ENCODE measurements at regions not wholly inside any gene's neighbourhood (a gene's known extent, or its start where the extent isn't known, plus 50 kb on each side); places are given as distances from the start of the nearest gene placed in this dataset.

DNA sequence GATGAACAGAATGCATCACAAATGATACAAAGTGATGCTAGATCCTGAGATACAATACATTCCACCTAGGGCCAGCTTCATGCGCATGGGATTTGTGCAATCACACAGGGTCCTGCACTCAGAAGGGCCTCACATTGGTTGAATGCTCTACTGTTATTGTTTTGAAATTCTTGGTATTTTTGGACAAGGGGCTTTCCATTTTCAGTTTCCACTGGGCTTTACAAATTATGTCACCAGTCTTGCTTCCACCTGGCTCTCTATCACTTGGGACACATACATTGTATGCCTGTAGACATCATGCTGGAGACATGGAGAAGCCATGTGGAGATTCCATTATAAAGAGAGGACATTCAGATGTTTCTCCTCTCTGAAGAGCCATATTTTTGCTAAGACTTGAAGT is 155.8 kb downstream of the NAA11 start:
- DNase-seq: no peak
- no peak overlapping the region for H3K4me3 ChIP-seq
- TF ChIP-seq, protein P1, sequence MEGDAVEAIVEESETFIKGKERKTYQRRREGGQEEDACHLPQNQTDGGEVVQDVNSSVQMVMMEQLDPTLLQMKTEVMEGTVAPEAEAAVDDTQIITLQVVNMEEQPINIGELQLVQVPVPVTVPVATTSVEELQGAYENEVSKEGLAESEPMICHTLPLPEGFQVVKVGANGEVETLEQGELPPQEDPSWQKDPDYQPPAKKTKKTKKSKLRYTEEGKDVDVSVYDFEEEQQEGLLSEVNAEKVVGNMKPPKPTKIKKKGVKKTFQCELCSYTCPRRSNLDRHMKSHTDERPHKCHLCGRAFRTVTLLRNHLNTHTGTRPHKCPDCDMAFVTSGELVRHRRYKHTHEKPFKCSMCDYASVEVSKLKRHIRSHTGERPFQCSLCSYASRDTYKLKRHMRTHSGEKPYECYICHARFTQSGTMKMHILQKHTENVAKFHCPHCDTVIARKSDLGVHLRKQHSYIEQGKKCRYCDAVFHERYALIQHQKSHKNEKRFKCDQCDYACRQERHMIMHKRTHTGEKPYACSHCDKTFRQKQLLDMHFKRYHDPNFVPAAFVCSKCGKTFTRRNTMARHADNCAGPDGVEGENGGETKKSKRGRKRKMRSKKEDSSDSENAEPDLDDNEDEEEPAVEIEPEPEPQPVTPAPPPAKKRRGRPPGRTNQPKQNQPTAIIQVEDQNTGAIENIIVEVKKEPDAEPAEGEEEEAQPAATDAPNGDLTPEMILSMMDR (IDR thresholded peaks at IDR 0.05; ENCODE audit: control extremely low read depth, extremely low read depth): no peak

DNA sequence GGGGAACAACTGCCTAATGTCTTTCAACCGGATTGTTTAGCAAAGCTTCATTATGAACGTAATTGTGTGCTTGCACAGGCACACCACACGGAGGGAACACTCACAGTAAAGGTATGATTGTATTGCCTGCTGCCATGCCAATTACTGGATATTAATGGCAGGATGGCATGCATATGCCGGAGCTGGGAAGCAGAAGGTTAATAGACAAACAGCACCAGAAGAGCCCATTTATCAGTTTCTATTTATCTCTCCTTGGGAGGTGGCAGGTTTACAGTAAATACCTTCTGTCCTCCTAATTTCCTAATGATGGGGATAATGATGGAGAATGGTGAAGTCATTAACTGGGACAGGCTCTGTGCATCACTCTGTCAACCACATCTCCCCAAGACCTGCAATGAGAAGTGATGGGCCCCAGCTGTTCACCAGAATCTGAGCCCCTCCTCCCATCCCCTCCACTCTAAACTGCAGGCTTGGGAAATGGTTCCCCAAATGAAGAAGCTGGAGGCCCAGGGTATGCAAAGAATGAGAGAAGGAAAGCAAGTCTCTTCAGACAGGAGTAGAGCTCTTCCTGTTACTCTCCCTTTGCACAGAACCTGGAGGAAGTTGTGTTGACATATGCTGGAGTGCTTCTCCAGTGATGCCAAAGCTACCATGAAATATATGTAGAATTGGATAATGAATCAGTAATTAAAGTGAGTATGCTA is 160.8 kb downstream of the NAA11 start:
- Histone ChIP-seq H3K27me3 (ENCODE audit: control insufficient read depth in 3 of 3, insufficient read depth in 3 of 3, low read length in 2 of 3) (no peaks in the 10 kb centered on the region), H3K36me3 (ENCODE audit: control insufficient read depth in 4 of 4, insufficient read depth in 4 of 4, low read length in 4 of 4) (no peaks in the 10 kb centered on the region), H3K9me3 (ENCODE audit: control insufficient read depth in 4 of 4, insufficient read depth in 3 of 4, low read length in 3 of 4) (no peaks in the 10 kb centered on the region), H3K9ac (ENCODE audit: insufficient read depth in 1 of 2, low read length in 2 of 2) (no peak overlapping the region), H3K27ac (ENCODE audit: low read depth in 1 of 2, low read length in 1 of 2) (no peak overlapping the region), H3K4me3 (no peak overlapping the region), H3K4me1 (ENCODE audit: control insufficient read depth in 5 of 5, insufficient read depth in 5 of 5, low read length in 5 of 5) (no peaks in the 10 kb centered on the region)
- TF ChIP-seq, protein P1 (IDR thresholded peaks at IDR 0.05; ENCODE audit: control extremely low read depth, extremely low read depth): no peak
- 58 to 75% methylated on average over 4 of the region's 4 CpGs for WGBS, 2 donors
- ATAC-seq (ENCODE audit: insufficient read depth, low FRiP score) (no peak), DNase-seq (no peak)

More for the DNA sequence above, 155.8 kb downstream of the NAA11 start:
- Histone ChIP-seq H3K9ac (ENCODE audit: insufficient read depth in 1 of 2, low read length in 2 of 2) (no peak overlapping the region), H3K4me1 (ENCODE audit: control insufficient read depth in 5 of 5, insufficient read depth in 5 of 5, low read length in 5 of 5) (peaks cover 0 to 15% (median 0%) of the 10 kb centered on the region in 5 donors), H3K9me3 (ENCODE audit: control insufficient read depth in 4 of 4, insufficient read depth in 3 of 4, low read length in 3 of 4) (no peaks in the 10 kb centered on the region), H3K36me3 (ENCODE audit: control insufficient read depth in 4 of 4, insufficient read depth in 4 of 4, low read length in 4 of 4) (no peaks in the 10 kb centered on the region), H3K27ac (ENCODE audit: low read depth in 1 of 2, low read length in 1 of 2) (no peak overlapping the region), H3K27me3 (ENCODE audit: control insufficient read depth in 3 of 3, insufficient read depth in 3 of 3, low read length in 2 of 3) (no peaks in the 10 kb centered on the region)
- no peak for ATAC-seq (ENCODE audit: insufficient read depth, low FRiP score)
- 93 to 97% methylated on average over 1 of the region's 1 CpG for WGBS, 2 donors

DNA sequence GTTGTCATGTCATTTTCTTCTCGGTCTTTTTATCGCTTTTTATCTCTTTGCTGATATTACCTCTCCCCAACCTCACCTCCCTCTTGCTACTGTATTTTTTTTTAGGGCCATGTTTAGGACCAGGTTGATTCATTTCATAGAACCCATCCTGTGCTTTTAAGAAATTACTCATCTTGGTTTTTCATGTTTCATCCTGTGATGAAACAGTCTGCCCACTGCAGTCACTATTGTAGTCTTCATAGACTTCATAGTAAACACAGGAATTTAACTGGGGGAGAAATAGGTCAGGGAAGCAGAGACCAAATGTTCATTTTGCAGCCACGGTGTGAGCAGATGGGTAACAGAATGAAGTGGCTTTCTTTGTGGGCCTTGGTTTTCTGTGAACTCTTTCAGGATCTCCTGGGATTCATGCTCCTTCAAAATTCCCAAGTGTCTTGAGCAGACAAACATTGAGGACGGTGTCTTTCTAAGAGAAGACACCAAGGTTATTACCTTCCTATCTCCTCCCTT is 161.8 kb downstream of the NAA11 start:
- H3K27me3 ChIP-seq (ENCODE audit: control insufficient read depth in 3 of 3, insufficient read depth in 3 of 3, low read length in 2 of 3): no peaks in the 10 kb centered on the region

More for the DNA sequence above, 161.8 kb downstream of the NAA11 start:
- TF ChIP-seq, protein P1 (IDR thresholded peaks at IDR 0.05; ENCODE audit: control extremely low read depth, extremely low read depth): no peak
- ATAC-seq (ENCODE audit: insufficient read depth, low FRiP score) (no peak), DNase-seq (no peak)
- Histone ChIP-seq H3K27ac (ENCODE audit: low read depth in 1 of 2, low read length in 1 of 2) (no peak overlapping the region), H3K4me1 (ENCODE audit: control insufficient read depth in 5 of 5, insufficient read depth in 5 of 5, low read length in 5 of 5) (no peaks in the 10 kb centered on the region), H3K9me3 (ENCODE audit: control insufficient read depth in 4 of 4, insufficient read depth in 3 of 4, low read length in 3 of 4) (no peaks in the 10 kb centered on the region), H3K36me3 (ENCODE audit: control insufficient read depth in 4 of 4, insufficient read depth in 4 of 4, low read length in 4 of 4) (no peaks in the 10 kb centered on the region), H3K4me3 (no peak overlapping the region), H3K9ac (ENCODE audit: insufficient read depth in 1 of 2, low read length in 2 of 2) (no peak overlapping the region)
- WGBS, 2 donors: 77 to 83% methylated on average over 4 of the region's 4 CpGs

All from lung (tissue), 11 donors.